Activated B cell treated with CpG ODN at 0.5 μM for 24 hours (primary cell): ENCODE measurements at regions not wholly inside any gene's neighbourhood (a gene's known extent, or its start where the extent isn't known, plus 50 kb on each side); places are given as distances from the start of the nearest gene placed in this dataset.
A peak's percentile ranks its signal among the peaks of the same experiment; 100 is the strongest.

Experiments
- ATAC-seq: fragments of 200-7000 bp; cut with Tn5 transposase; one replicate; pipeline ENCODE4 v1.10.0; 2021; ENCODE audit warnings: low read depth, mild to moderate bottlenecking, moderate library complexity
- CTCF ChIA-PET: fragments of 350-600 bp; sonication (Branson Sonifier 250); formaldehyde crosslinking; loops from one replicate; lab custom pipeline; 2021; ENCODE audit warnings: antibody characterized with exemption; lab: Charles Lee
- POLR2A ChIA-PET: fragments of 350-600 bp; sonication (Branson Sonifier 250); formaldehyde crosslinking; loops from one replicate; lab custom pipeline; 2021; ENCODE audit warnings: antibody characterized with exemption; lab: Charles Lee
- DNase-seq: peaks from one replicate; pipeline ENCODE4 v3.0.0; 2022
- H3K27ac Mint-ChIP-seq: one replicate; pipeline ENCODE4 v1.8.0; 2020; ENCODE audit warnings: mixed read lengths
- H3K27me3 Mint-ChIP-seq: one replicate; pipeline ENCODE4 v1.8.0; 2021; ENCODE audit warnings: mixed read lengths
- H3K36me3 Mint-ChIP-seq: one replicate; pipeline ENCODE4 v1.8.0; 2021; ENCODE audit warnings: low read depth, mixed read lengths
- H3K4me1 Mint-ChIP-seq: one replicate; pipeline ENCODE4 v1.8.0; 2021; ENCODE audit warnings: mixed read lengths
- H3K4me3 Mint-ChIP-seq: one replicate; pipeline ENCODE4 v1.8.0; 2020; ENCODE audit warnings: mild to moderate bottlenecking, mixed read lengths
- H3K9me3 Mint-ChIP-seq: one replicate; pipeline ENCODE4 v1.8.0; 2020; ENCODE audit warnings: mixed read lengths
- CTCF ChIP-seq: fragments of 200-600 bp; IDR thresholded peaks from one replicate; pipeline ENCODE4 v1.8.0; 2022; ENCODE audit warnings: antibody characterized with exemption, mild to moderate bottlenecking
- intact Hi-C: fragments of 100-400 bp; cut with micrococcal nuclease; formaldehyde crosslinking; loops from one replicate; pipeline ENCODE4 v1.15.1; 2024

GRCh38 chr14:71749613-71750238 is 182.5 kb upstream of the RGS6 start:
- ChIA-PET CTCF (interaction anchor here (1.5 to 3.9 kb wide), 3 partner anchors 607 to 644 kb away, joined by 3 to 52 read pairs (median 5); no protein-coding TSS in a partner anchor), POLR2A (no interaction called here)
- peaks cover 11% of the 10 kb centered on the region for H3K9me3 Mint-ChIP-seq
- peaks cover 4% of the 10 kb centered on the region for H3K27me3 Mint-ChIP-seq
- no peak for TF ChIP-seq CTCF
- intact Hi-C loops: no loop called here
- no peak overlapping the region for H3K4me3 Mint-ChIP-seq
- peaks cover 3% of the 10 kb centered on the region for H3K4me1 Mint-ChIP-seq
- DNase-seq (no peak), ATAC-seq (no peak)
- H3K27ac Mint-ChIP-seq: no peak overlapping the region
- H3K36me3 Mint-ChIP-seq: no peaks in the 10 kb centered on the region

GRCh38 chr14:71751264-71751663 is 181.0 kb upstream of the RGS6 start:
- intact Hi-C loops: no loop called here
- no peak for TF ChIP-seq CTCF
- DNase-seq (no peak), ATAC-seq (no peak)
- CTCF ChIA-PET: interaction anchor here (1.6 to 6.1 kb wide), 5 partner anchors 427 to 649 kb away, joined by 5 to 84 read pairs (median 9); no protein-coding TSS in a partner anchor
- H3K4me3 Mint-ChIP-seq: no peak overlapping the region
- H3K27me3 Mint-ChIP-seq: peaks cover 4% of the 10 kb centered on the region
- peaks cover 11% of the 10 kb centered on the region for H3K9me3 Mint-ChIP-seq
- H3K36me3 Mint-ChIP-seq: no peaks in the 10 kb centered on the region
- POLR2A ChIA-PET: no interaction called here
- H3K27ac Mint-ChIP-seq: no peak overlapping the region
- H3K4me1 Mint-ChIP-seq: peaks cover 3% of the 10 kb centered on the region

GRCh38 chr14:71752111-71752738 is 180.0 kb upstream of the RGS6 start:
- DNase-seq (no peak), ATAC-seq (no peak)
- peaks cover 11% of the 10 kb centered on the region for H3K9me3 Mint-ChIP-seq
- peaks cover 4% of the 10 kb centered on the region for H3K27me3 Mint-ChIP-seq
- CTCF ChIA-PET: interaction anchor here (0.8 to 6.1 kb wide), 26 partner anchors 8 to 1933 kb away, joined by 3 to 84 read pairs (median 5); partner anchors contain the start of gene PCNX1
- H3K4me1 Mint-ChIP-seq: peaks cover 3% of the 10 kb centered on the region
- no peaks in the 10 kb centered on the region for H3K36me3 Mint-ChIP-seq
- intact Hi-C loops: no loop called here
- POLR2A ChIA-PET: interaction anchor here (1.2 kb wide), 1 partner anchor 649 kb away, joined by 3 read pairs; no protein-coding TSS in a partner anchor
- H3K27ac Mint-ChIP-seq: no peak overlapping the region
- no peak overlapping the region for H3K4me3 Mint-ChIP-seq
- TF ChIP-seq CTCF: no peak

GRCh38 chr14:71753126-71753830 is 179.0 kb upstream of the RGS6 start:
- no peaks in the 10 kb centered on the region for H3K36me3 Mint-ChIP-seq
- peaks cover 3% of the 10 kb centered on the region for H3K4me1 Mint-ChIP-seq
- no peak overlapping the region for H3K27ac Mint-ChIP-seq
- POLR2A ChIA-PET: interaction anchor here (1.2 kb wide), 1 partner anchor 650 kb away, joined by 3 read pairs; no protein-coding TSS in a partner anchor
- CTCF ChIA-PET: interaction anchor here (0.7 to 6.1 kb wide), 30 partner anchors 9 to 1934 kb away, joined by 3 to 84 read pairs (median 4); partner anchors contain the start of gene PCNX1
- H3K27me3 Mint-ChIP-seq: peaks cover 4% of the 10 kb centered on the region
- TF ChIP-seq CTCF: peak; percentile 49
- ATAC-seq (peak; percentile 45), DNase-seq (peak; percentile 61)
- intact Hi-C loops: loop anchor here (1.0 kb wide), 4 partner anchors 431 to 703 kb away; no protein-coding TSS in a partner anchor
- H3K9me3 Mint-ChIP-seq: peaks cover 5% of the 10 kb centered on the region
- H3K4me3 Mint-ChIP-seq: no peak overlapping the region
